Prostate gland (tissue), 2 donors: ENCODE measurements at regions not wholly inside any gene's neighbourhood (a gene's known extent, or its start where the extent isn't known, plus 50 kb on each side); places are given as distances from the start of the nearest gene placed in this dataset.
A peak's percentile ranks its signal among the peaks of the same experiment; 100 is the strongest.

Experiments
- DNase-seq: peaks from one replicate; pipeline ENCODE4 v3.0.0-alpha.2; 2019; ENCODE audit warnings: low spot score
- H3K27ac ChIP-seq, 2 donors: fragments of 200-600 bp; sonication (generic); 2 replicates each; pipeline ENCODE4 v1.5.1; 2017 to 2019
- H3K27me3 ChIP-seq: fragments of 200-600 bp; sonication (generic); replicated peaks from 2 replicates; pipeline ENCODE4 v1.5.1; 2019; ENCODE audit not compliant: insufficient read depth
- H3K36me3 ChIP-seq, 2 donors: fragments of 200-600 bp; sonication (generic); 1 replicate in 1 of 2; 2 replicates in 1 of 2; pipeline versions ENCODE4 v1.5.1 to v1.8.1; 2017 to 2019
- H3K4me1 ChIP-seq: fragments of 200-600 bp; sonication (generic); replicated peaks from 2 replicates; pipeline ENCODE4 v1.5.1; 2019
- H3K4me3 ChIP-seq, 2 donors: fragments of 200-600 bp; sonication (generic); 2 replicates each; pipeline ENCODE4 v1.5.1; 2017 to 2019
- H3K9me3 ChIP-seq: fragments of 200-600 bp; sonication (generic); 2 replicates; pipeline ENCODE4 v1.5.1; 2017
- CTCF ChIP-seq, 4 experiments: fragments of 200-600 bp in 2 of 4; fragments of 450-650 bp in 2 of 4; sonication (generic) in 2 of 4; IDR thresholded peaks; 1 replicate in 3 of 4; 2 replicates in 1 of 4; pipeline ENCODE4 v1.5.1; 2016 to 2019; ENCODE audit warnings: antibody characterized with exemption in 4 of 4, mild to moderate bottlenecking in 2 of 4, moderate library complexity in 2 of 4
- POLR2A ChIP-seq: fragments of 450-650 bp; IDR thresholded peaks from one replicate; pipeline ENCODE4 v1.6.1; 2016; ENCODE audit warnings: antibody characterized with exemption, mild to moderate bottlenecking
- POLR2AphosphoS5 ChIP-seq: sonication (generic); formaldehyde crosslinking; IDR thresholded peaks from one replicate; pipeline ENCODE4 v1.6.1; 2017; ENCODE audit warnings: antibody characterized with exemption
- WGBS: methylation state at CpG from one replicate; pipeline ENCODE4 v1.1.5; 2018; 5-methylcytosine and 5-hydroxymethylcytosine counted together
- intact Hi-C: fragments of 100-400 bp; cut with DNase I; formaldehyde crosslinking; loops from one replicate; pipeline ENCODE4 v1.14.2; 2022

- no peak overlapping the region for H3K27ac ChIP-seq
- H3K9me3 ChIP-seq, result no peaks in the 10 kb centered on the region
- H3K36me3 ChIP-seq, result no peaks in the 10 kb centered on the region
- peak; percentile 26 for DNase-seq
- no peak for TF ChIP-seq POLR2AphosphoS5
- no peak for TF ChIP-seq POLR2A
- TF ChIP-seq CTCF (IDR thresholded peaks at IDR 0.05), result no peak
- no peaks in the 10 kb centered on the region for H3K27me3 ChIP-seq
- H3K4me3 ChIP-seq, result no peak overlapping the region
- intact Hi-C loops, result no loop called here
- WGBS, result 53% methylated on average over 5 of the region's 5 CpGs
- peaks cover 5% of the 10 kb centered on the region for H3K4me1 ChIP-seq
These were observed 89.5 kb upstream of the CALM2 start for GRCh38 chr2:47265751-47266231.

- Histone ChIP-seq H3K4me1 (peaks cover 5% of the 10 kb centered on the region), H3K27ac (no peak overlapping the region), H3K9me3 (no peaks in the 10 kb centered on the region), H3K27me3 (no peaks in the 10 kb centered on the region), H3K36me3 (no peaks in the 10 kb centered on the region), H3K4me3 (no peak overlapping the region)
- 31% methylated on average over 8 of the region's 8 CpGs for WGBS
- DNase-seq, result peak; percentile 10
- TF ChIP-seq CTCF (IDR thresholded peaks at IDR 0.05), result no peak
- no peak for TF ChIP-seq POLR2A
- no peak for TF ChIP-seq POLR2AphosphoS5
- intact Hi-C loops, result no loop called here
These were observed 88.8 kb upstream of the CALM2 start for GRCh38 chr2:47265158-47265557.

- Histone ChIP-seq H3K4me1 (peaks cover 5% of the 10 kb centered on the region), H3K9me3 (no peaks in the 10 kb centered on the region), H3K27ac (no peak overlapping the region), H3K36me3 (no peaks in the 10 kb centered on the region), H3K27me3 (no peaks in the 10 kb centered on the region), H3K4me3 (no peak overlapping the region)
- no peak for TF ChIP-seq CTCF (IDR thresholded peaks at IDR 0.05)
- TF ChIP-seq POLR2AphosphoS5, result no peak
- TF ChIP-seq POLR2A, result no peak
- intact Hi-C loops, result no loop called here
- WGBS, result 94% methylated on average over 8 of the region's 8 CpGs
- DNase-seq, result no peak
These were observed 88.4 kb upstream of the CALM2 start for GRCh38 chr2:47264686-47265085.

GRCh38 chr2:47264143-47264542, 87.8 kb upstream of the CALM2 start:
- 83% methylated on average over 8 of the region's 8 CpGs for WGBS
- no peaks in the 10 kb centered on the region for H3K36me3 ChIP-seq

More at GRCh38 chr2:47264143-47264542, 87.8 kb upstream of the CALM2 start:
- Histone ChIP-seq H3K27ac (no peak overlapping the region), H3K27me3 (no peaks in the 10 kb centered on the region), H3K9me3 (no peaks in the 10 kb centered on the region), H3K4me3 (no peak overlapping the region), H3K4me1 (peaks cover 5% of the 10 kb centered on the region)
- no peak for DNase-seq
- intact Hi-C loops, result no loop called here
- TF ChIP-seq CTCF (IDR thresholded peaks at IDR 0.05) (no peak), POLR2AphosphoS5 (no peak), POLR2A (no peak)
